Neutrophil (primary cell): ENCODE measurements at regions not wholly inside any gene's neighbourhood (a gene's known extent, or its start where the extent isn't known, plus 50 kb on each side); places are given as distances from the start of the nearest gene placed in this dataset.
"Not testable (repeated sequence)": the region's sequence is repeated elsewhere in the genome, so short reads cannot be mapped to it uniquely, and the experiment has no call there.

Experiments
- H3K27ac ChIP-seq: fragments of 200-600 bp; sonication (generic); 2 replicates; pipeline ENCODE4 v1.5.1; 2016; ENCODE audit warnings: mild to moderate bottlenecking, moderate library complexity
- H3K27me3 ChIP-seq: fragments of 200-600 bp; sonication (generic); 2 replicates; pipeline ENCODE4 v1.6.0; 2016; ENCODE audit warnings: mild to moderate bottlenecking
- H3K36me3 ChIP-seq: fragments of 200-600 bp; sonication (generic); 2 replicates; pipeline ENCODE4 v1.5.1; 2017
- H3K4me1 ChIP-seq, 2 experiments: fragments of 200-600 bp in 1 of 2; sonication (generic) in 1 of 2; 1 replicate in 1 of 2; 2 replicates in 1 of 2; pipeline versions ENCODE4 v1.5.1 to v1.6.1; 2013 to 2016; ENCODE audit warnings: low read depth in 1 of 2, low read length in 1 of 2, mild to moderate bottlenecking in 1 of 2, moderate library complexity in 1 of 2; ENCODE audit not compliant: control insufficient read depth in 1 of 2, insufficient read depth in 1 of 2
- H3K4me3 ChIP-seq, 2 experiments: fragments of 200-600 bp in 1 of 2; sonication (generic) in 1 of 2; 1 replicate in 1 of 2; 2 replicates in 1 of 2; pipeline ENCODE4 v1.5.1; 2013 to 2016; ENCODE audit warnings: low read depth in 1 of 2, low read length in 1 of 2, mild to moderate bottlenecking in 1 of 2, moderate library complexity in 1 of 2
- H3K9me3 ChIP-seq: fragments of 200-600 bp; sonication (generic); 2 replicates; pipeline ENCODE4 v1.5.1; 2016
- TF ChIP-seq, protein P1 (sequence below): fragments of 200-600 bp; sonication (generic); IDR thresholded peaks from 2 replicates; pipeline ENCODE4 v1.5.1; 2016; ENCODE audit warnings: antibody characterized with exemption

DNA sequence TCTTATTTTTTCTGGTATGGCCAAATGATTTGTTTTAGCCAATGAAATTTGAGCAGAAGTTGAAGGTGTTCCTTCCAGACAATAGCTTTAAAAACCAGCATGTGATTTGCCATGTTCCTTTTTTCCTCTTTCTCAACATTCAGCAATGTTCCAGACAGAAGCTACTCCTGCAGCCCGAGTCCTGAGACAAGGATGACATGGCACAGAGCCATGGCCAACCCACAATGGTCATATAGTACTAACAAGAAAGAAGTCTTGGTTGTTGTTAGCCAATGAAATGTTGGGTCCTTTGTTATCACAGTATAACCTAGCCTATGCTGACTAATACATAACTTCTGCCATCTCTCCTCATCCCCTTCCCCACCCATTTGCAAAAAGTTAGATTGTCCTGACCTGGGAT, 211.1 kb upstream of the STT3B start:
- no peaks in the 10 kb centered on the region for H3K4me1 ChIP-seq
- no peaks in the 10 kb centered on the region for H3K9me3 ChIP-seq
- TF ChIP-seq, protein P1, sequence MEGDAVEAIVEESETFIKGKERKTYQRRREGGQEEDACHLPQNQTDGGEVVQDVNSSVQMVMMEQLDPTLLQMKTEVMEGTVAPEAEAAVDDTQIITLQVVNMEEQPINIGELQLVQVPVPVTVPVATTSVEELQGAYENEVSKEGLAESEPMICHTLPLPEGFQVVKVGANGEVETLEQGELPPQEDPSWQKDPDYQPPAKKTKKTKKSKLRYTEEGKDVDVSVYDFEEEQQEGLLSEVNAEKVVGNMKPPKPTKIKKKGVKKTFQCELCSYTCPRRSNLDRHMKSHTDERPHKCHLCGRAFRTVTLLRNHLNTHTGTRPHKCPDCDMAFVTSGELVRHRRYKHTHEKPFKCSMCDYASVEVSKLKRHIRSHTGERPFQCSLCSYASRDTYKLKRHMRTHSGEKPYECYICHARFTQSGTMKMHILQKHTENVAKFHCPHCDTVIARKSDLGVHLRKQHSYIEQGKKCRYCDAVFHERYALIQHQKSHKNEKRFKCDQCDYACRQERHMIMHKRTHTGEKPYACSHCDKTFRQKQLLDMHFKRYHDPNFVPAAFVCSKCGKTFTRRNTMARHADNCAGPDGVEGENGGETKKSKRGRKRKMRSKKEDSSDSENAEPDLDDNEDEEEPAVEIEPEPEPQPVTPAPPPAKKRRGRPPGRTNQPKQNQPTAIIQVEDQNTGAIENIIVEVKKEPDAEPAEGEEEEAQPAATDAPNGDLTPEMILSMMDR, result no peak
- no peaks in the 10 kb centered on the region for H3K36me3 ChIP-seq
- no peak overlapping the region for H3K4me3 ChIP-seq
- no peaks in the 10 kb centered on the region for H3K27me3 ChIP-seq
- no peak overlapping the region for H3K27ac ChIP-seq

DNA sequence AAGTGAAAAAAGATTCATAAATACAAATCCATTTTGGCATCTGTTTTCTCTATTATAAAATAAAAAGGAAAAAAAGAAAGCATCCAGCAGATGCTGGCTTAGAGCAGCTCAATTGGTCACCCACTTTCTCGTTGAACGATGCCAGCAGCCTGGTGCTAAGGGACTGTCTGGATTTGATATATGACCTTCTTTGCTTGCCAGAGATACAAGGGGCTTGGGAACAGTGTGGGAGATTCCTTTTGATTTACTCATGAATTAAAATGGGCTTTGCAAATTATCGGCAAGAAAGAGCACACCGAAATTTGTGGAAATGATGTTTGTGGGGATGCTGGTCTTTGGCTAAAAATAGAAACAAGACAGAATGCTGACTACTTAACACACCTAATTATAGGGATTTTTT, 210.3 kb upstream of the STT3B start:
- H3K36me3 ChIP-seq, result no peaks in the 10 kb centered on the region
- H3K9me3 ChIP-seq, result no peaks in the 10 kb centered on the region
- TF ChIP-seq, protein P1, result no peak
- no peaks in the 10 kb centered on the region for H3K27me3 ChIP-seq
- no peak overlapping the region for H3K4me3 ChIP-seq
- H3K4me1 ChIP-seq, result no peaks in the 10 kb centered on the region
- no peak overlapping the region for H3K27ac ChIP-seq

DNA sequence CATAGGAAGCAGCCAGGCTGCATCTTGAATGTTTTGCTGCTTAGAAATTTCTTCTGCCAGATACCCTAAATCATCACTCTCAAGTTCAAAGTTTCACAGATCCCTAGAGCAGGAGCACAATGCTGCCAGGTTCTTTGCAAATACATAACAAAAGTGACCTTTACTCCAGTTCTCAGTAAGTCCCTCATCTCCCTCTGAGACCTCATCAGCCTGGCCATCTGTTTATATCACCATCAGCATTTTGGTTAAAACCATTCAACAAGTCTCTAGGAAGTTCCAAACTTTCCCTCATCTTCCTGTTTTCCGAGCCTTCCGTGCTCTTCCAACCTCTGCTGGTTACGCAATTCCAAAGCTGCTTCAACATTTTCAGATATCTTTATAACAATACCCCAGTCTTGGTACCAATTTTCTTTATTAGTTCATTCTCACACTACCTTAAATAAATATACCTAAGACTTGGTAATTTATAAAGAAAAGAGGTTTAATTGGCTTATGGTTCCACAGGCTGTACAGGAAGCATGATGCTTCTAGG, 204.8 kb upstream of the STT3B start:
- H3K4me1 ChIP-seq, H3K36me3 ChIP-seq, H3K4me3 ChIP-seq, H3K27me3 ChIP-seq, H3K9me3 ChIP-seq, H3K27ac ChIP-seq: not testable (repeated sequence)

DNA sequence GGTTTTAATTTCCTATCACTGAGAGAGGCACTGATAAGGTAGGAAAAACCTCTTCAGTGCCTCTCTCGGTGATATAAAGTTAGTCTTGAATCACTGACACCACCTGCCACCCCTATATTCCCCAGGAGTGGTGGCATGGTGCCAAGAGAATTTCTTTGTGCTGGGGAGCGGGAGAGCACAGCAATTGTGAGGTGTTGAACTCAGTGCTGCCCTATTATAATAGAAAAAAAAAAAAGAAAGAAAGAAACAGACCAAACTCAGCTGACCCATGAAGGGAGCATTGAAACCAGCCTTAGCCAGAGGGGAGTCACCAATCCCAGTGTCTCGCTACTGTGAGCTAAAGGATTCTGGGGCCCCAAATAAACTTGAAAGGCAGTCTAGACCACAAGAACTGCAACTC, 201.4 kb upstream of the STT3B start:
- Histone ChIP-seq H3K9me3 (no peaks in the 10 kb centered on the region), H3K4me3 (no peak overlapping the region), H3K27ac (no peak overlapping the region), H3K27me3 (no peaks in the 10 kb centered on the region), H3K36me3 (no peaks in the 10 kb centered on the region), H3K4me1 (no peaks in the 10 kb centered on the region)
- TF ChIP-seq, protein P1, result no peak

DNA sequence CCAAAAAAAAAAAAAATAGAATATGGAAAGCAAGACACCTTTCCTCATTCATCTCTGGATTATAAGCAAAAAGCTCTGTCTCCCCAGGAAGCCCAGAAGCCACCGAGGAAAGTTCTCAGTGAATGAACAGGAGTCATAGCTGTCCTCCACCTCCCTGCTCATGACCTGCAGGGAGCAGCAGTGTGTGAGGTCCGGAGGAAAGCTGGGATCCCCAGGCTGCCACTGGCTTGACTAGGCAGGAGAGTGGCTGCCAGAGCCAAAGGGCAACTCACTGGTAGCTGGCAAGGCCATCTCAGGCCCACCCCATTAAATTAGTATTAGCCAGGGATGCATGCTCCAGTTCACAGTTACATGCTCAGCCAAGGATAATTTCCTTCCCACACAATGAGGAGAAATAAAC, 191.6 kb upstream of the STT3B start:
- Histone ChIP-seq H3K9me3 (no peaks in the 10 kb centered on the region), H3K4me1 (no peaks in the 10 kb centered on the region), H3K4me3 (no peak overlapping the region), H3K27me3 (no peaks in the 10 kb centered on the region), H3K36me3 (no peaks in the 10 kb centered on the region), H3K27ac (no peak overlapping the region)
- TF ChIP-seq, protein P1, result no peak

DNA sequence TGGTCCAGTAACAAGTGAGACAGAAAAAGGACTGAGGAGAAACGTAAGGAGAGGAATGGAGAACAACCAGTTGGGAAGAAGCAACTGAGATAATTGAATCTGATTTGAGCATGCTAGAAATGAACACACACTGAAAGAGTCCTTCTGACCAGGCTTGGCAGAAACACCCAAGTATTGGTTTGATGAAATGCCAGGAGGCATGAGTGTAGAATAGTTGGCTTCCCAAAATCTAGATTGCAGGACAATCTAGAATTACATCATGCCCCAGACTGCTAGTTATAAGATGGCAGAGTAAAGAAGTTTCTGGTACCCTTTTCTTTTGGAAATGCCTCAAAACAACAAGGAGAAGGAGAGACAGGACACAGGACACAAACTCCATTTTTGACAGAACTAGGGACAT, 189.7 kb upstream of the STT3B start:
- H3K27me3 ChIP-seq, result no peaks in the 10 kb centered on the region
- TF ChIP-seq, protein P1, result no peak
- H3K4me3 ChIP-seq, result no peak overlapping the region
- H3K36me3 ChIP-seq, result no peaks in the 10 kb centered on the region
- no peak overlapping the region for H3K27ac ChIP-seq
- no peaks in the 10 kb centered on the region for H3K4me1 ChIP-seq
- H3K9me3 ChIP-seq, result no peaks in the 10 kb centered on the region
